Endometrium (tissue), 2 donors: ENCODE measurements at regions not wholly inside any gene's neighbourhood (a gene's known extent, or its start where the extent isn't known, plus 50 kb on each side); places are given as distances from the start of the nearest gene placed in this dataset.

Source experiments
- FAIRE-seq: peaks from 2 replicates; lab custom pipeline; 2012; peaks lifted over from hg19 to GRCh38; lab: Jason Lieb, UNC
- donor health status: control.
- donor health status: control.

DNA sequence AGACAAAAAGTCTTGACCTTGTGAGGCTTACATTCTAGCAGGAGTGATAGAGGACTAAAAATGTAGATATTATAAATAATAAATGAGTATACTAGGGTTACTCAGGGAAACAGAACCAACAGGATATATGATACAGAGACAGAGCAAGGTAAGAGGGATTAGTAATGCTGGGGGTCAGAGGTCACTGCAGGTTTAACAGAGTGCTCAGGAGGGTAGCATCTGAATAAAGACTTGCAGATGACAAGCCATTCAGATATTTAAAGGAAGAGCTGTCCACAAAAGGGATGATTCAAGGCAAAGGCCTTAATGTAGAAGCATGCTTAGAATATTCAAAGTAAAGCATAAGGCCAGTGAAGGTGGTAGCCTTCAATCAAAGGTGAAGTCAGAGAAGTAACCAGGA is 65.6 kb upstream of the SEMA6A start:
- no peak for FAIRE-seq

DNA sequence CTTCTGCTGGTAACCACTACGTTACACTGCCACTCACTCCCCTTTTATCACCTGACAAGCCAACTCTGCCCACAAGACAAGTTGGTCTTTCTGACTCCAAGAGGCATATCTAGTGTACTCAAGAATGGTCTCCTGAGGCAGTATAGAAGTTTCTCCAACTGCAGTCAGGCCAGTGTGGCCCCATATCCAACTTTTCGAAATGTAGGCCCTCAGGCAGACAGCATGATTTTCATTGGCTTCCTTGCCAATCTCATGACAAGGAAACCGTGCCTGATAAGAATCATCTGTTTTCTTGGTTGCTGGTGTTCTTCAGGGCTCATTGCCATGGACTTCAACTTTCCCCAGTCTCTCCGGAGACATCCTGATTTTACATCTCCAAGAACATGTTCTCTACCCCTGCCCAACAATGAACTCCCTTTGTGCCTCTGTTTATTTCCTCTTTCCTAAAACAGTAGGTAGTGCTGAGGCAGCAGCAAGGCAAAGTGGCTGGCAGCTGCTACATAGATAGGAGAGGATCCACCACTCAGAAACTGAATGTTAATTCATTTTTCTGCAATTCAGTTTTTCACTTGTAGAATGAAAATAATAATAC is 62.6 kb upstream of the SEMA6A start:
- FAIRE-seq, result no peak

DNA sequence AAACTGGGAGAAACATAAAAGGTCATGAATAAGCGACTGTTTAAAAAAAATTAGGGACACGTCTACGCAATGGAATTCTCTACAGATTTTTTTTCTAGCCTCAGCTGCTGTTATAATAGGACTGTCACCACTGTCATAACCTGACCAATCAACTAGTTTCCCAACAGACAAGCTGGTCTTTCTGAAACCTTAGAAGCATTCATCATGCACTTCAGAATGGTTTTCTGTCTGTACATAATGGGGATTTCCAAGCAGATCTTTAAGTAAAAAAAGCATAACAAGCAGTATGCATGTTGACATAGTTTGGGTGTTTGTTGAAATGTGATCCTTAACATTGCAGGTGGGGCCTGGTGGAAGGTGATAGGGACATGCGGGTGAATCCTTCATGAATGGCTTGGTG is 58.3 kb upstream of the SEMA6A start:
- no peak for FAIRE-seq

DNA sequence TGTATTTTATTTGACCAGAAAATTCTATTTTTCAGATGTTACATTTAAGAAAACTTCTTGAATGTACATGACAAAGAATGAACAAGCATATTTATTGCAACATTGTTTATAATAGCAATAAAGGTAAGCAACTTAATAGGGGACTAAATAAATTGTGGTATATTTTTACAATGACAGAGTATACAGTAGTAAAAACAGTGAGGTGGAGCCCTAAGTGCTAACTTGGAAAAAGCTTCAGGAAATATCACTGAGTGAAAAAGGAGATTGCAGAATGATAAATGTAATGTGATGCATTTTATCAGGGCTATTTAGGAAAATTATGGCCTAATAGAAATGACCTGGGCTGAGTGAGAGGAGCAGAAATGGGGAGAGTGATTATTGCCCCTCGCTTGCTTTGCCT is 56.5 kb upstream of the SEMA6A start:
- no peak for FAIRE-seq

DNA sequence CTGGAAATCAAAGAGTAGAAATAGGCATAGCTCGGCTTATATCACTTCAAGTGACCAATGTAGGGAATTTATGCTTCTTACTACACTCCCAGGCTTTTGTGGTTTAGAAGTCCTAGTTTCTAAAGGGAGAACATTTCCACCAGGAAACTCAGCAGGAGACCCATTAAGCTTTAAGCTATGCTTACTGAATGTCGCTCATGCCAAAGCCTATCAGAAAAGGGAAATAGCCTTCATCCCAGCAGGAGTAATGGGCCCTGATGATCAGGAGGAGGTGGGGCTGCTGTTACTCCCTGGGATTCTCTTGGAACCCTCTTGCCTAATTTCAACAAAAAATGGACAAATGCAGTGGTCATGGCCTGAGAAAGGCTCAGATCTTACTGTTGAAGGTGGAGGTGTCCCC is 54.5 kb upstream of the SEMA6A start:
- no peak for FAIRE-seq

DNA sequence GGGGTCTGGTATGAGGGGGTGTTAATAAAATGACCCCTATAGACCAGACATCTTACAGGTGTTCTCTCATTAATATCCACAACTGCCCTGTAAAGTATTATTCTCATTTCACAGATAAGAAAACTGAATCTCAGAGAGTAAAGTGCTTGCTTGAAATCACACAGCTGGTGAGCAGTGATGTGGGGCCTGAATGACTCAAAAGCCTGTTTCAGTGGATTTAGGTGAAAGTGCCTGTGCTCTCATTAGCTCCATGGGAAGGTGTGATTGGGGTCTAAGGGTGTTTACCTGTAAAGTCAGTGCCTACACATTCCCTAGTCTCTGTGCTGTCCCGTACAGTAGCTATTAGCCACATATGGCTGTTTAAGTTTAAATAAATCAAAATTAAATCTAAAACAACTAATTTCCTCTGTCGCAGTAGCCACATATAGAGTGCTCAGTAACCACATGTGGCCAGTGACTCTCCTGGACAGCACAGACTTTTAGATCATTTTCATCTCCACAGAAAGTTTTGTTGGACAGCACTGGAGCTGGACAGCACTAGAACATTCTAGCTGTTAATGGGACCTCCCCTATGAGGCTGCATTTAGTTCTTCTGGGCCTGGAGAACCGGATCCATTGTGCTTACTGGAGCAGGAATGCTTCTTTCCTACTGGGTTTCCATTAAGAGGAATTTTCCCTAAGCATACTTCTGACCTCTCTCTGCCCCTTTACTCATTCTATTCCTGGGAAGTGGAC is 52.5 kb upstream of the SEMA6A start:
- no peak for FAIRE-seq

DNA sequence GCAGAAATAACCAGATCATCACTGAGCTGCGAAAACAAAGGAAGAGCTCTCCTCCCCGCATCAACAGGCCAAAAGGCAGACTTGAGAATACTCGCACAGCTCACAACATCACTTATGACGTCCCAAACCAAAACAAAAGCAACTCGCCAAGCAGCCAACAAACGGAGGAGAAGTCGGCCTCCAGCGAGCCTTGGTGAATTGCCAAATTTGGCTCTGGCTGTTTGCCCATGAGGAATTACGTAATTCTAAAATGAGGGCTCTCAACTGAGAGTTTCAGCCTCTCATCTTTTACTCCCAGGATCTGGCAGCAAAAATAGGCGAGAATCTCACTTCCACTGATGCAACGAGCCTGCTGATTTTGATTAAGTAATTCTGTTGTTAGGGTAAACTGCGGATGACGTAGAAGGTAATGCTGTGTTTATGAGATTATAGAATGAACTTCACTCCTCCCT is 51.7 kb upstream of the SEMA6A start:
- FAIRE-seq, result peak; percentile 96
